Thymus (tissue), 11 donors: ENCODE measurements at regions not wholly inside any gene's neighbourhood (a gene's known extent, or its start where the extent isn't known, plus 50 kb on each side); places are given as distances from the start of the nearest gene placed in this dataset.

Experiments used
- DNase-seq, 9 donors: peaks; one replicate each; pipeline ENCODE4 v3.0.0-alpha.2; 2013; ENCODE audit warnings: low spot score in 9 of 9, low read depth in 6 of 9, missing footprints in 1 of 9
- H3K27ac ChIP-seq, 2 donors: one replicate each; pipeline ENCODE4 v1.5.1; 2013; ENCODE audit warnings: control low read depth in 1 of 2, low read depth in 1 of 2, low read length in 1 of 2, mild to moderate bottlenecking in 1 of 2, moderate library complexity in 1 of 2
- H3K27me3 ChIP-seq, 2 donors: one replicate each; pipeline ENCODE4 v1.5.1; 2013; ENCODE audit warnings: low read length in 1 of 2; ENCODE audit not compliant: control insufficient read depth in 2 of 2, insufficient read depth in 1 of 2
- H3K36me3 ChIP-seq, 2 donors: one replicate each; pipeline ENCODE4 v1.5.1; 2013; ENCODE audit warnings: low read length in 1 of 2, mild to moderate bottlenecking in 1 of 2, moderate library complexity in 1 of 2; ENCODE audit not compliant: control insufficient read depth in 2 of 2, insufficient read depth in 2 of 2
- H3K4me1 ChIP-seq, 2 donors: one replicate each; pipeline ENCODE4 v1.5.1; 2013; ENCODE audit warnings: low read length in 2 of 2; ENCODE audit not compliant: control insufficient read depth in 2 of 2, insufficient read depth in 2 of 2
- H3K4me3 ChIP-seq, 2 donors: one replicate each; pipeline ENCODE4 v1.5.1; 2013; ENCODE audit warnings: low read length in 2 of 2, control low read depth in 1 of 2, mild to moderate bottlenecking in 1 of 2
- H3K9me3 ChIP-seq, 2 donors: one replicate each; pipeline ENCODE4 v1.5.1; 2013; ENCODE audit warnings: low read length in 1 of 2, mild to moderate bottlenecking in 1 of 2; ENCODE audit not compliant: control insufficient read depth in 2 of 2, insufficient read depth in 1 of 2
- WGBS: extraction: QIAGEN DNeasy Blood & Tissue Kit; methylation state at CpG from one replicate; pipeline ENCODE4 v1.1.7; 2013; 5-methylcytosine and 5-hydroxymethylcytosine counted together
- donor health status: healthy.

- no peak overlapping the region for H3K4me3 ChIP-seq
- H3K9me3 ChIP-seq, result no peaks in the 10 kb centered on the region
- DNase-seq, result no peak
- no peaks in the 10 kb centered on the region for H3K36me3 ChIP-seq
- no peak overlapping the region for H3K27ac ChIP-seq
- no peaks in the 10 kb centered on the region for H3K4me1 ChIP-seq
- H3K27me3 ChIP-seq, result no peaks in the 10 kb centered on the region
Observed at GRCh38 chr10:106179430-106179829, 985.1 kb downstream of the SORCS1 start.

GRCh38 chr10:106175760-106176377 lies 988.6 kb downstream of the SORCS1 start:
- DNase-seq, result no peak
- Histone ChIP-seq H3K9me3 (no peaks in the 10 kb centered on the region), H3K27me3 (no peaks in the 10 kb centered on the region), H3K27ac (no peak overlapping the region), H3K36me3 (no peaks in the 10 kb centered on the region), H3K4me3 (no peak overlapping the region), H3K4me1 (no peaks in the 10 kb centered on the region)
- WGBS, result 58% methylated on average over 5 of the region's 5 CpGs

- H3K9me3 ChIP-seq, result no peaks in the 10 kb centered on the region
- H3K4me1 ChIP-seq, result no peaks in the 10 kb centered on the region
- no peak overlapping the region for H3K27ac ChIP-seq
- H3K4me3 ChIP-seq, result no peak overlapping the region
- no peaks in the 10 kb centered on the region for H3K36me3 ChIP-seq
- 92% methylated on average over 3 of the region's 3 CpGs for WGBS
- DNase-seq, result no peak
- no peaks in the 10 kb centered on the region for H3K27me3 ChIP-seq
Observed at GRCh38 chr10:106173838-106174237, 990.7 kb downstream of the SORCS1 start.

GRCh38 chr10:106169241-106169640 lies 995.3 kb downstream of the SORCS1 start:
- WGBS, result 86% methylated on average over 7 of the region's 7 CpGs
- Histone ChIP-seq H3K36me3 (no peaks in the 10 kb centered on the region), H3K4me1 (no peaks in the 10 kb centered on the region), H3K9me3 (no peaks in the 10 kb centered on the region), H3K27me3 (no peaks in the 10 kb centered on the region), H3K27ac (no peak overlapping the region), H3K4me3 (no peak overlapping the region)
- DNase-seq, result no peak

GRCh38 chr10:106167946-106168345 lies 996.6 kb downstream of the SORCS1 start:
- Histone ChIP-seq H3K27me3 (no peaks in the 10 kb centered on the region), H3K4me3 (no peak overlapping the region), H3K9me3 (no peaks in the 10 kb centered on the region), H3K4me1 (no peaks in the 10 kb centered on the region), H3K27ac (no peak overlapping the region), H3K36me3 (no peaks in the 10 kb centered on the region)
- DNase-seq, result no peak
- 72% methylated on average over 2 of the region's 2 CpGs for WGBS

DNA sequence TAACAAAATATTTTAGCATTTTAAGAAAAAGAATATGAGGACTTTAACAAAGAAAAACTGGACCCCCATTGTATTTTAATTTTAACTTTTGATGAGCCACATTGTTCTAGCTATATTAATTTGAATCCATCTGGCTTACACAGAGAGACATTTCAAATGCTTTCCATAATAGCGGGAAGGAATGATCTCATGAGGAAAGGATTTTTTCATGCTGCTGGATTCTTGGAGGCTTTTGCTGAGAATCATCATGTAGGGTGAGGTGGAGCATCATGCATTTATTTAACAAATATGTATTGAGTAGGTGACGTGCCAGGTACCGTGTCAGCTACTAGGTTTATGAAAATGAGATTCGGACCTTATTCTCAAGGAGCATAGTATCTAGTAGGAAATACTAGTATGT lies 1006.3 kb downstream of the SORCS1 start:
- H3K4me1 ChIP-seq, result no peaks in the 10 kb centered on the region
- H3K27ac ChIP-seq, result no peak overlapping the region
- DNase-seq, result no peak
- H3K9me3 ChIP-seq, result no peaks in the 10 kb centered on the region
- WGBS, result 97% methylated on average over 4 of the region's 4 CpGs
- H3K36me3 ChIP-seq, result no peaks in the 10 kb centered on the region
- H3K27me3 ChIP-seq, result no peaks in the 10 kb centered on the region
- H3K4me3 ChIP-seq, result no peak overlapping the region

DNA sequence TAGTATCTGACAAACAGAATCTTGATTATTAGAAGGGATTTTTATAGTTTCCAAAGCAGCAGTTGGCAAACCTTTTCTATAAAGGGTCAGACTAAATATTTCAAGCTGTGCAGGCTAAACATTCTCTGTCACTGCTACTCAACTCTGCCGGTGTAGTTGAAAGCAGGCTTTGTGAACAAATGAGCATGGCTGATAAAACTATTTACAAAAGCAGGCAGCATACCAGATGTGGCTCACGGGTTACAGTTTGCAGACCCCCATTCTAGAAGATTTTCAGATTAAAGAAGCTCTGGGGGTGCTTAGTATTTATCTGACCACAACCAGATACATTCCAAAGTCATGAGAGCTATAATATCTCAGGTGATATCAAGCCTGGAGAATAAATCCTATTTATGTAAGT lies 1017.5 kb downstream of the SORCS1 start:
- DNase-seq, result no peak
- Histone ChIP-seq H3K36me3 (no peaks in the 10 kb centered on the region), H3K27ac (no peak overlapping the region), H3K27me3 (no peaks in the 10 kb centered on the region), H3K4me1 (no peaks in the 10 kb centered on the region), H3K9me3 (no peaks in the 10 kb centered on the region), H3K4me3 (no peak overlapping the region)
- 69% methylated on average over 2 of the region's 2 CpGs for WGBS

- H3K36me3 ChIP-seq, result no peaks in the 10 kb centered on the region
- H3K4me3 ChIP-seq, result no peak overlapping the region
- no peak overlapping the region for H3K27ac ChIP-seq
- H3K9me3 ChIP-seq, result no peaks in the 10 kb centered on the region
- H3K27me3 ChIP-seq, result no peaks in the 10 kb centered on the region
- H3K4me1 ChIP-seq, result no peaks in the 10 kb centered on the region
- no peak for DNase-seq
Observed at GRCh38 chr10:106139915-106140314, 1024.6 kb downstream of the SORCS1 start.

- no peak overlapping the region for H3K27ac ChIP-seq
- no peak overlapping the region for H3K4me3 ChIP-seq
- H3K36me3 ChIP-seq, result no peaks in the 10 kb centered on the region
- H3K27me3 ChIP-seq, result no peaks in the 10 kb centered on the region
- H3K9me3 ChIP-seq, result no peaks in the 10 kb centered on the region
- DNase-seq, result no peak
- no peaks in the 10 kb centered on the region for H3K4me1 ChIP-seq
Observed at GRCh38 chr10:106136175-106136574, 1028.3 kb downstream of the SORCS1 start.
